Middle frontal gyrus (tissue), 1 donor: ENCODE measurements at regions not wholly inside any gene's neighbourhood (a gene's known extent, or its start where the extent isn't known, plus 50 kb on each side); places are given as distances from the start of the nearest gene placed in this dataset.

Experiments used
- DNase-seq: peaks from one replicate; pipeline ENCODE4 v3.0.0-alpha.2; 2015; ENCODE audit warnings: low spot score; ENCODE audit errors: extremely low spot score

- DNase-seq: no peak
Measured at GRCh38 chr16:51035711-51036110, 115.4 kb downstream of the SALL1 start.

- DNase-seq: no peak
Measured at GRCh38 chr16:51035110-51035498, 116.0 kb downstream of the SALL1 start.

GRCh38 chr16:51034481-51035109 lies 116.5 kb downstream of the SALL1 start:
- peak; percentile 68 for DNase-seq

- DNase-seq: no peak
Measured at GRCh38 chr16:51031598-51031997, 119.5 kb downstream of the SALL1 start.

GRCh38 chr16:51030516-51030915 lies 120.6 kb downstream of the SALL1 start:
- DNase-seq: no peak

GRCh38 chr16:51025588-51026290 lies 125.3 kb downstream of the SALL1 start:
- no peak for DNase-seq

- DNase-seq: no peak
Measured at GRCh38 chr16:51024703-51025102, 126.4 kb downstream of the SALL1 start.

- no peak for DNase-seq
Measured at GRCh38 chr16:51022955-51023354, 128.1 kb downstream of the SALL1 start.

GRCh38 chr16:51019617-51020016 lies 131.5 kb downstream of the SALL1 start:
- DNase-seq: no peak

- no peak for DNase-seq
Measured at GRCh38 chr16:51017969-51018368, 133.1 kb downstream of the SALL1 start.

- DNase-seq: no peak
Measured at GRCh38 chr16:51012396-51012795, 138.7 kb downstream of the SALL1 start.

- no peak for DNase-seq
Measured at GRCh38 chr16:51010817-51011216, 140.3 kb downstream of the SALL1 start.

- no peak for DNase-seq
Measured at GRCh38 chr16:51009813-51010212, 141.3 kb downstream of the SALL1 start.

- DNase-seq: no peak
Measured at GRCh38 chr16:51009359-51009758, 141.7 kb downstream of the SALL1 start.

- DNase-seq: no peak
Measured at GRCh38 chr16:51008607-51009006, 142.5 kb downstream of the SALL1 start.

GRCh38 chr16:51008037-51008436 lies 143.0 kb downstream of the SALL1 start:
- no peak for DNase-seq

- DNase-seq: no peak
Measured at GRCh38 chr16:51003850-51004566, 147.1 kb downstream of the SALL1 start.

- no peak for DNase-seq
Measured at GRCh38 chr16:51002881-51003490, 148.1 kb downstream of the SALL1 start.

GRCh38 chr16:50999181-50999580 lies 151.9 kb downstream of the SALL1 start:
- DNase-seq: no peak

- no peak for DNase-seq
Measured at GRCh38 chr16:50998411-50998810, 152.7 kb downstream of the SALL1 start.

GRCh38 chr16:50997679-50998078 lies 153.4 kb downstream of the SALL1 start:
- no peak for DNase-seq

- no peak for DNase-seq
Measured at GRCh38 chr16:50996830-50997186, 154.3 kb downstream of the SALL1 start.
